ENCODE measurements at regions not wholly inside any gene's neighbourhood (a gene's known extent, or its start where the extent isn't known, plus 50 kb on each side); places are given as distances from the start of the nearest gene placed in this dataset.

DNA sequence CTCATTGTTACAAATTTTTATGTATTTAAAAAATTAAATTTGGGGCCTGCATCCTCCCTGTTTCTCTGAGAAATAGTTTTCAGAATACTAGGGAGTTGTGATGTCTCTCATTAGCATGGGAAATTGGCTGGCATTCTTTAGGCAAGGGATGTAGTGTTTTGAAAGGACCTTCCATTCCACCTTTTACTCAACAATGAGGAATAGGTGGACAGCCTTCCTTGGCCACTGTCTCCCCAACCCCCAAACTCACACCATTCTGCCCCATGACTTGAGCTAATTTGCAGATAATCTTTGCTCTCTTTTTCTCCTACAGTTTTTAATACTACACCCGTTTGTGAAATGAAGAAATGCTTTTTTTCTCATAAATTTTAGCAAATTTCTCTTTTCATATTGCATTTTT is 244.6 kb upstream of the SPRY2 start:
- Histone ChIP-seq H3K27me3 (replicated peaks in 2 of 5; ENCODE audit: control insufficient read depth in 4 of 5, insufficient read depth in 5 of 5, low read length in 4 of 5) (no peaks in the 10 kb centered on the region), H3K27ac (ENCODE audit: insufficient read depth in 1 of 2, low read depth in 1 of 2, low read length in 2 of 2, poor library complexity in 1 of 2, severe bottlenecking in 2 of 2) (no peak overlapping the region), H3K36me3 (ENCODE audit: control insufficient read depth in 4 of 4, insufficient read depth in 4 of 4, low read length in 3 of 4) (no peaks in the 10 kb centered on the region), H3K4me3 (ENCODE audit: control insufficient read depth in 1 of 7, extremely low read depth in 1 of 7, insufficient read depth in 4 of 7, low read depth in 2 of 7, low read length in 6 of 7) (no peak overlapping the region), H3K4me1 (ENCODE audit: control extremely low read depth in 1 of 4, control insufficient read depth in 4 of 4, insufficient read depth in 4 of 4, low read length in 3 of 4) (no peaks in the 10 kb centered on the region), H3K9me3 (ENCODE audit: control extremely low read depth in 1 of 5, control insufficient read depth in 4 of 5, insufficient read depth in 2 of 5, low read depth in 1 of 5, low read length in 4 of 5) (peaks cover 0 to 9% (median 0%) of the 10 kb centered on the region in 5 experiments)
- POLR2A ChIA-PET = no interaction called here
- DNase-seq = no peak
- CTCF ChIA-PET = no interaction called here
- no CpG with 5 or more reads among the region's 1 CpG for WGBS (ENCODE audit: insufficient coverage)

- DNase-seq = no peak
- POLR2A ChIA-PET = no interaction called here
- H3K4me1 ChIP-seq (ENCODE audit: control extremely low read depth in 1 of 4, control insufficient read depth in 4 of 4, insufficient read depth in 4 of 4, low read length in 3 of 4) = no peaks in the 10 kb centered on the region
- H3K27me3 ChIP-seq (replicated peaks in 2 of 5; ENCODE audit: control insufficient read depth in 4 of 5, insufficient read depth in 5 of 5, low read length in 4 of 5) = no peaks in the 10 kb centered on the region
- no peaks in the 10 kb centered on the region for H3K36me3 ChIP-seq (ENCODE audit: control insufficient read depth in 4 of 4, insufficient read depth in 4 of 4, low read length in 3 of 4)
- WGBS (ENCODE audit: insufficient coverage) = no CpG with 5 or more reads among the region's 1 CpG
- CTCF ChIA-PET = interaction anchor here (0.8 to 1.1 kb wide), 2 partner anchors 11 to 243 kb away, joined by 3 read pairs; no protein-coding TSS in a partner anchor
- no peak overlapping the region for H3K27ac ChIP-seq (ENCODE audit: insufficient read depth in 1 of 2, low read depth in 1 of 2, low read length in 2 of 2, poor library complexity in 1 of 2, severe bottlenecking in 2 of 2)
- no peak overlapping the region for H3K4me3 ChIP-seq (ENCODE audit: control insufficient read depth in 1 of 7, extremely low read depth in 1 of 7, insufficient read depth in 4 of 7, low read depth in 2 of 7, low read length in 6 of 7)
- peaks cover 0 to 8% (median 0%) of the 10 kb centered on the region in 5 experiments for H3K9me3 ChIP-seq (ENCODE audit: control extremely low read depth in 1 of 5, control insufficient read depth in 4 of 5, insufficient read depth in 2 of 5, low read depth in 1 of 5, low read length in 4 of 5)
Observed at GRCh38 chr13:80584785-80585184, 243.9 kb upstream of the SPRY2 start.

DNA sequence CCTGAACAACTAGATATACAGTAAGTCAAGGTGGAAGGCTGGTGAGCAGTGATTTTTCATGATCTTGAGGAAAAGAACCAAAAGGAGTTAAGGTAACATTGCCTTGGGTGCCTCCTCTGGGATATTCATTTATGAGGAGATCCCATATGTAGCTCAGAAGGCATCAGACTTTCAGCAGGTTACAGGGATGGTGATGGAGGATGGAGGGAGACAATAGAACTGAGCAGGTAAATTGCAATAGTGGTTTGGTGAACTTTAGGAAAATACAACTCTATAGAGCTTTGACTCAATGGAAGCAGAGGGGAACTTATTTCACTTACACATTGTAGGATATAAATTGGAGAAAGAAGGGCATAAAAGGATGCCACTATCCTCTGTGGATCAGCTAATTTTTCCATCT is 243.4 kb upstream of the SPRY2 start:
- ChIA-PET CTCF (interaction anchor here (0.8 to 1.1 kb wide), 2 partner anchors 11 to 242 kb away, joined by 3 read pairs; no protein-coding TSS in a partner anchor), POLR2A (no interaction called here)
- H3K4me3 ChIP-seq (ENCODE audit: control insufficient read depth in 1 of 7, extremely low read depth in 1 of 7, insufficient read depth in 4 of 7, low read depth in 2 of 7, low read length in 6 of 7) = no peak overlapping the region
- H3K27ac ChIP-seq (ENCODE audit: insufficient read depth in 1 of 2, low read depth in 1 of 2, low read length in 2 of 2, poor library complexity in 1 of 2, severe bottlenecking in 2 of 2) = no peak overlapping the region
- peaks cover 0 to 4% (median 0%) of the 10 kb centered on the region in 5 experiments for H3K9me3 ChIP-seq (ENCODE audit: control extremely low read depth in 1 of 5, control insufficient read depth in 4 of 5, insufficient read depth in 2 of 5, low read depth in 1 of 5, low read length in 4 of 5)
- H3K27me3 ChIP-seq (replicated peaks in 2 of 5; ENCODE audit: control insufficient read depth in 4 of 5, insufficient read depth in 5 of 5, low read length in 4 of 5) = no peaks in the 10 kb centered on the region
- no peaks in the 10 kb centered on the region for H3K4me1 ChIP-seq (ENCODE audit: control extremely low read depth in 1 of 4, control insufficient read depth in 4 of 4, insufficient read depth in 4 of 4, low read length in 3 of 4)
- no peak for DNase-seq
- H3K36me3 ChIP-seq (ENCODE audit: control insufficient read depth in 4 of 4, insufficient read depth in 4 of 4, low read length in 3 of 4) = no peaks in the 10 kb centered on the region

DNA sequence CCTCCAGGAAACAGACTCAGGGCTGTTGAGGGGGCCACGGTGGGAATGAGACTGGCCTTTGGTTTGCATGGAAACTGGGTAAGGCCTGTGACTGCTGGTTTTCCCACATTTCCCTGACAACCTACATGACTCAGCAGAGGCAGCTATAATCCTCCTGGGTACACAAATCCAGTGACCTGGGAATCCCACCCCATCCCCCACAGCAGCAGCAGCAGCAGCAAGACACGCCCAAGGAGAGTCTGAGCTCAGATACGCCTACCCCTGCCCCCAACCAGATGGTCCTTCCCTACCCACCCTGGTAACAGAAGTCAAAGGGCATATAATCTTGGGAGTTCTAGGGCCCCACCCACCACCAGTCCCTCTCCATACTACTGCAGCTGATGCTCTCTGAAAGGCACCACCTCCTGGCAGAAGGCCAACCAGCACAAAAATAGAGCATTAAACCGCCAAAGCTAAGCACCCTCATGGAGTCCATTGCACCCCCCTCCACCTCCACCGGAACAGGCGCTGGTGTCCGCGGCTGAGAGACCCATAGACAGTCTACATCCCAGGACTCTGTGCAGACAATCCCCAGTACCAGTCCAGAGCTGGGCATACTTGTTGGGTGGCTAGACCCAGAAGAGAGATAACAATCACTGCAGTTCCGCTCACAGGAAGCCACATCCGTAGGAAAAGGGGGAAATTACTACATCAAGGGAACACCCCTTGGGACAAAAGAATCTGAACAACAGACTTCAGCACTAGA is 237.2 kb upstream of the SPRY2 start:
- no peak for DNase-seq
- ChIA-PET POLR2A (no interaction called here), CTCF (no interaction called here)
- H3K4me1 ChIP-seq (ENCODE audit: control extremely low read depth in 1 of 4, control insufficient read depth in 4 of 4, insufficient read depth in 4 of 4, low read length in 3 of 4) = no peaks in the 10 kb centered on the region
- H3K4me3 ChIP-seq (ENCODE audit: control insufficient read depth in 1 of 7, extremely low read depth in 1 of 7, insufficient read depth in 4 of 7, low read depth in 2 of 7, low read length in 6 of 7) = no peak overlapping the region
- no peak overlapping the region for H3K27ac ChIP-seq (ENCODE audit: insufficient read depth in 1 of 2, low read depth in 1 of 2, low read length in 2 of 2, poor library complexity in 1 of 2, severe bottlenecking in 2 of 2)
- WGBS (ENCODE audit: insufficient coverage) = 93% methylated on average over 6 of the region's 10 CpGs
- H3K27me3 ChIP-seq (replicated peaks in 2 of 5; ENCODE audit: control insufficient read depth in 4 of 5, insufficient read depth in 5 of 5, low read length in 4 of 5) = no peaks in the 10 kb centered on the region
- H3K9me3 ChIP-seq (ENCODE audit: control extremely low read depth in 1 of 5, control insufficient read depth in 4 of 5, insufficient read depth in 2 of 5, low read depth in 1 of 5, low read length in 4 of 5) = peaks cover 0 to 3% (median 0%) of the 10 kb centered on the region in 5 experiments
- no peaks in the 10 kb centered on the region for H3K36me3 ChIP-seq (ENCODE audit: control insufficient read depth in 4 of 4, insufficient read depth in 4 of 4, low read length in 3 of 4)

DNA sequence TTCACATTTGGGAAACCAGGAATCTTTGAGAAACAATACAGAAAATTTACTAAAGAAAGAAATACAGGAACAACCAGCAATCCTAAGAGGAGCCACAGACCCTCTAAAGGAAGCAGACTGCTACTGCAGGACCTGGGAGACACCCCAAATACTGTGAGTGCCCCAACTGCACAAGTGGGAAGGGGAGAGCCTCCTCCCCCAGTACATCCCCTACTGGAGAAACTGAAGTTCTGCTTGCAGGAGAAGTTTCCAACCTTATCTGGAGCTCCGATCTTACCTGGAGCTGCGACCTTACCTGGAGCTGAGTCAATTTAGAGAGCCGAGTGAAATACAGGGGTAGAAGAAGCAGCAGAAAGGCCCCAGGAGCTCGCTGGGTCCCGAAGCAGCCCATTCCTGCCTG is 236.4 kb upstream of the SPRY2 start:
- CTCF ChIA-PET = no interaction called here
- WGBS (ENCODE audit: insufficient coverage) = 67% methylated on average over 4 of the region's 5 CpGs

DNA sequence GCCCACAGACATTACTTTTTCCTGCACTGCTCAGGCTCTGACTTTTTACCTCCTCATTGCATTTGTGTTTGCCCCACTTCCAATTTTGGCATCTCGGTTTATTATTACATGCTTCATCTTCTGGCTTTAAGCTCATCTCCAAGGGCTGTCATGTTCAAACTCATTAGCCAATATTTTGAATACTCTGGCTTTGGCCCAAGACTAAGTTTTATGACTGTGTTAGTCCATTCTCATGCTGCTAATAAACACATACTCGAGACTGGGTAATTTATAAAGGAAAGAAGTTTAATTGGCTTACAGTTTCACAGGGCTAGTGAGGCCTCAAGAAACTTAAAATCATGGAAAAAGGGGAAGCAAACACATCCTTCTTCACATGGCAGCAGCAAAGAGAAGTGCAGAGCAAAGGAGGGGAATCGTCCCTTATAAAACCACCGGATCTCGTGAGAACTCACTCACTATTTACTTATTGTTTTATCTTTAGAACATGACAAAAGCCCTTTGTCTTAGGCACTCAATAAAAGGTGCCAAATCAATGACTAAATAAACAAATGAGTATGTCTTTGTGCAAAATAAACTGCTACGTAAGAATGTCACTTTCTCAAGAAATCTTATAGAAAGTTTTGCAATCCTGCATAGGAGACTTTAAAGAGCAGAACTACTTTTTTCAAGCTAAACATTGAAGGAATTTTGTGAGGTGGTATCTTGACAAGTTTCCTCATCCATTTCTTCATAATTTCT is 233.4 kb upstream of the SPRY2 start:
- Histone ChIP-seq H3K27me3 (replicated peaks in 2 of 5; ENCODE audit: control insufficient read depth in 4 of 5, insufficient read depth in 5 of 5, low read length in 4 of 5) (no peaks in the 10 kb centered on the region), H3K27ac (ENCODE audit: insufficient read depth in 1 of 2, low read depth in 1 of 2, low read length in 2 of 2, poor library complexity in 1 of 2, severe bottlenecking in 2 of 2) (no peak overlapping the region), H3K9me3 (ENCODE audit: control extremely low read depth in 1 of 5, control insufficient read depth in 4 of 5, insufficient read depth in 2 of 5, low read depth in 1 of 5, low read length in 4 of 5) (peaks cover 0 to 3% (median 0%) of the 10 kb centered on the region in 5 experiments), H3K4me1 (ENCODE audit: control extremely low read depth in 1 of 4, control insufficient read depth in 4 of 4, insufficient read depth in 4 of 4, low read length in 3 of 4) (no peaks in the 10 kb centered on the region), H3K36me3 (ENCODE audit: control insufficient read depth in 4 of 4, insufficient read depth in 4 of 4, low read length in 3 of 4) (no peaks in the 10 kb centered on the region), H3K4me3 (ENCODE audit: control insufficient read depth in 1 of 7, extremely low read depth in 1 of 7, insufficient read depth in 4 of 7, low read depth in 2 of 7, low read length in 6 of 7) (no peak overlapping the region)
- 100% methylated on average over 3 of the region's 6 CpGs for WGBS (ENCODE audit: insufficient coverage)
- DNase-seq = no peak
- POLR2A ChIA-PET = no interaction called here
- CTCF ChIA-PET = no interaction called here

More for the DNA sequence above, 236.4 kb upstream of the SPRY2 start:
- POLR2A ChIA-PET = no interaction called here
- no peak overlapping the region for H3K27ac ChIP-seq (ENCODE audit: insufficient read depth in 1 of 2, low read depth in 1 of 2, low read length in 2 of 2, poor library complexity in 1 of 2, severe bottlenecking in 2 of 2)
- no peaks in the 10 kb centered on the region for H3K4me1 ChIP-seq (ENCODE audit: control extremely low read depth in 1 of 4, control insufficient read depth in 4 of 4, insufficient read depth in 4 of 4, low read length in 3 of 4)
- peaks cover 0 to 3% (median 0%) of the 10 kb centered on the region in 5 experiments for H3K9me3 ChIP-seq (ENCODE audit: control extremely low read depth in 1 of 5, control insufficient read depth in 4 of 5, insufficient read depth in 2 of 5, low read depth in 1 of 5, low read length in 4 of 5)
- no peak for DNase-seq
- no peaks in the 10 kb centered on the region for H3K36me3 ChIP-seq (ENCODE audit: control insufficient read depth in 4 of 4, insufficient read depth in 4 of 4, low read length in 3 of 4)
- no peak overlapping the region for H3K4me3 ChIP-seq (ENCODE audit: control insufficient read depth in 1 of 7, extremely low read depth in 1 of 7, insufficient read depth in 4 of 7, low read depth in 2 of 7, low read length in 6 of 7)
- no peaks in the 10 kb centered on the region for H3K27me3 ChIP-seq (replicated peaks in 2 of 5; ENCODE audit: control insufficient read depth in 4 of 5, insufficient read depth in 5 of 5, low read length in 4 of 5)

DNA sequence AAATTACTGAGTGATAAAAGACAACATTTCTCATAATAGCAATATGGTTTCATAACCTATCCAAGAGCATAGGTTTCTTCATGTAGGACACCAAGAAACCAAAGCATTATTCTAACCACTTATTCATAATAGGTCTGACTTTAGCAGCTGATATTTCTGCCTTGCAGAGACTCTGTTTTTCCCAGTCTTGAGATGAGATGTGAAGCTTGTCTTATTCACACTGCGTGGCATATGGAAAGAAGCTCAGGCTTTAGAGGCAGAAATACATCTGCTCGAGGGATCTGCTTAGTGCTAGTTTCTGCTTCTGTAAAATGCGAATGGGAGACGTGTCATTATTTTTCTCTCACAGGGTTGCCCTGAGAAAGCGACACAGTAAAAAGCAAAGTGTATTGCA is 232.0 kb upstream of the SPRY2 start:
- WGBS (ENCODE audit: insufficient coverage) = 96% methylated on average over 5 of the region's 5 CpGs
- no peaks in the 10 kb centered on the region for H3K27me3 ChIP-seq (replicated peaks in 2 of 5; ENCODE audit: control insufficient read depth in 4 of 5, insufficient read depth in 5 of 5, low read length in 4 of 5)
- POLR2A ChIA-PET = no interaction called here
- CTCF ChIA-PET = no interaction called here
- no peak overlapping the region for H3K27ac ChIP-seq (ENCODE audit: insufficient read depth in 1 of 2, low read depth in 1 of 2, low read length in 2 of 2, poor library complexity in 1 of 2, severe bottlenecking in 2 of 2)
- DNase-seq = no peak
- H3K9me3 ChIP-seq (ENCODE audit: control extremely low read depth in 1 of 5, control insufficient read depth in 4 of 5, insufficient read depth in 2 of 5, low read depth in 1 of 5, low read length in 4 of 5) = peaks cover 0 to under 1% (median 0%) of the 10 kb centered on the region in 5 experiments
- no peaks in the 10 kb centered on the region for H3K36me3 ChIP-seq (ENCODE audit: control insufficient read depth in 4 of 4, insufficient read depth in 4 of 4, low read length in 3 of 4)
- no peak overlapping the region for H3K4me3 ChIP-seq (ENCODE audit: control insufficient read depth in 1 of 7, extremely low read depth in 1 of 7, insufficient read depth in 4 of 7, low read depth in 2 of 7, low read length in 6 of 7)
- no peaks in the 10 kb centered on the region for H3K4me1 ChIP-seq (ENCODE audit: control extremely low read depth in 1 of 4, control insufficient read depth in 4 of 4, insufficient read depth in 4 of 4, low read length in 3 of 4)

Data from common myeloid progenitor, CD34-positive (primary cell).